IMR-90 (cell line): ENCODE measurements at regions not wholly inside any gene's neighbourhood (a gene's known extent, or its start where the extent isn't known, plus 50 kb on each side); places are given as distances from the start of the nearest gene placed in this dataset.

Source experiments
- ATAC-seq: fragments of 200-7000 bp; cut with Tn5 transposase; 2 replicates; pipeline ENCODE4 v1.9.1; 2020; ENCODE audit warnings: low read depth, mild to moderate bottlenecking, moderate library complexity
- BruUV-seq: library from RNA; stranded (reverse); fragments of 400-500 nt; replicated peaks from 2 replicates; lab custom pipeline; 2021; lab: Mats Ljungman, UMichigan
- CTCF ChIA-PET: fragments of 300-600 bp; formaldehyde crosslinking; extraction: SDS; loops from one replicate; lab custom pipeline; 2021; ENCODE audit warnings: antibody characterized with exemption; lab: Yijun Ruan, JAX
- POLR2A ChIA-PET: fragments of 300-600 bp; sonication (Branson Sonifier 250); formaldehyde crosslinking; loops from one replicate; lab custom pipeline; 2022; ENCODE audit warnings: antibody characterized with exemption; ENCODE audit not compliant: unreplicated experiment; lab: Charles Lee
- DNase-seq: peaks from one replicate; pipeline ENCODE4 v3.0.0; 2013
- H2AFZ ChIP-seq: replicated peaks from 2 replicates; pipeline ENCODE3; 2013; ENCODE audit warnings: low read length, mild to moderate bottlenecking; ENCODE audit not compliant: poor library complexity
- H2AK5ac ChIP-seq: 2 replicates; pipeline ENCODE4 v1.6.1; 2013; ENCODE audit warnings: low read depth, low read length, inconsistent platforms
- H2AK9ac ChIP-seq: replicated peaks from 2 replicates; pipeline ENCODE3; 2013; ENCODE audit warnings: mild to moderate bottlenecking, low read depth, low read length, moderate library complexity; ENCODE audit not compliant: poor library complexity
- H2BK120ac ChIP-seq: 2 replicates; pipeline ENCODE4 v1.6.1; 2013; ENCODE audit warnings: low read depth, low read length, inconsistent platforms
- H2BK15ac ChIP-seq: 3 replicates; pipeline ENCODE4 v1.6.1; 2013; ENCODE audit warnings: low read depth, low read length, inconsistent platforms
- H2BK20ac ChIP-seq: 2 replicates; pipeline ENCODE4 v1.6.1; 2013; ENCODE audit warnings: low read depth, mild to moderate bottlenecking, inconsistent platforms, low read length, moderate library complexity
- H2BK5ac ChIP-seq: 2 replicates; pipeline ENCODE4 v1.6.1; 2013; ENCODE audit warnings: mild to moderate bottlenecking, low read depth, low read length, inconsistent platforms; ENCODE audit not compliant: poor library complexity, severe bottlenecking
- H3K14ac ChIP-seq: replicated peaks from 2 replicates; pipeline ENCODE4 v1.6.1; 2013; ENCODE audit warnings: low read depth, low read length, inconsistent platforms
- H3K18ac ChIP-seq: 2 replicates; pipeline ENCODE4 v1.6.1; 2013; ENCODE audit warnings: low read depth, low read length, control low read depth
- H3K23ac ChIP-seq: 2 replicates; pipeline ENCODE4 v1.6.1; 2013; ENCODE audit warnings: low read depth, low read length, inconsistent platforms
- H3K27ac ChIP-seq: 2 replicates; pipeline ENCODE4 v1.5.1; 2013; ENCODE audit warnings: mild to moderate bottlenecking, control low read depth, low read length; ENCODE audit not compliant: insufficient read depth
- H3K27me3 ChIP-seq: 2 replicates; pipeline ENCODE4 v1.6.1; 2013; ENCODE audit warnings: low read length; ENCODE audit not compliant: control insufficient read depth, insufficient read depth
- H3K36me3 ChIP-seq: 2 replicates; pipeline ENCODE4 v1.6.1; 2013; ENCODE audit warnings: low read length, mixed read lengths; ENCODE audit not compliant: control insufficient read depth, insufficient read depth
- H3K4ac ChIP-seq: 2 replicates; pipeline ENCODE4 v1.6.1; 2013; ENCODE audit warnings: low read depth, low read length, inconsistent platforms
- H3K4me1 ChIP-seq: 2 replicates; pipeline ENCODE4 v1.6.1; 2013; ENCODE audit warnings: low read length, mixed read lengths; ENCODE audit not compliant: control insufficient read depth, insufficient read depth
- H3K4me2 ChIP-seq: 2 replicates; pipeline ENCODE4 v1.6.1; 2013; ENCODE audit warnings: low read depth, mild to moderate bottlenecking, control low read depth, low read length, moderate library complexity
- H3K4me3 ChIP-seq: 2 replicates; pipeline ENCODE4 v1.5.1; 2013; ENCODE audit warnings: low read depth, mild to moderate bottlenecking, control low read depth, low read length, moderate library complexity; ENCODE audit not compliant: insufficient read depth
- H3K56ac ChIP-seq: 2 replicates; pipeline ENCODE4 v1.6.1; 2013; ENCODE audit warnings: low read length, inconsistent platforms; ENCODE audit not compliant: insufficient read depth; ENCODE audit errors: extremely low read depth
- H3K79me1 ChIP-seq, 2 experiments: 2 replicates each; pipeline ENCODE4 v1.6.1; 2013; ENCODE audit warnings: low read length in 2 of 2, inconsistent platforms in 1 of 2, low read depth in 1 of 2
- H3K9ac ChIP-seq: 2 replicates; pipeline ENCODE4 v1.6.1; 2013; ENCODE audit warnings: low read depth, low read length, control low read depth
- H3K9me1 ChIP-seq: 2 replicates; pipeline ENCODE4 v1.6.1; 2013; ENCODE audit warnings: low read length, inconsistent platforms; ENCODE audit not compliant: insufficient read depth
- H3K9me3 ChIP-seq: 2 replicates; pipeline ENCODE4 v1.6.1; 2013; ENCODE audit warnings: low read length; ENCODE audit not compliant: control insufficient read depth, insufficient read depth
- H4K20me1 ChIP-seq: 2 replicates; pipeline ENCODE4 v1.6.1; 2013; ENCODE audit warnings: low read length, inconsistent platforms; ENCODE audit not compliant: insufficient read depth
- H4K5ac ChIP-seq: 2 replicates; pipeline ENCODE4 v1.6.1; 2013; ENCODE audit warnings: mild to moderate bottlenecking, low read depth, low read length, control low read depth
- H4K8ac ChIP-seq, 2 experiments: 2 replicates each; pipeline ENCODE4 v1.6.1; 2013; ENCODE audit warnings: low read depth in 2 of 2, low read length in 2 of 2, control low read depth in 1 of 2, inconsistent platforms in 1 of 2
- H4K91ac ChIP-seq: 2 replicates; pipeline ENCODE4 v1.6.1; 2013; ENCODE audit warnings: low read depth, low read length, inconsistent platforms; ENCODE audit not compliant: insufficient read depth
- BHLHE40 ChIP-seq: fragments of 150-350 bp; IDR thresholded peaks from 2 replicates; pipeline ENCODE4 v1.6.1; 2016; ENCODE audit warnings: mild to moderate bottlenecking, low read depth, low read length
- CHD1 ChIP-seq: IDR thresholded peaks from 2 replicates; pipeline ENCODE4 v1.6.1; 2012; ENCODE audit warnings: low read depth, low read length, improper control_type of control experiment
- CTCF ChIP-seq: conservative IDR thresholded peaks from 2 replicates; pipeline ENCODE4 v1.5.1; 2012; ENCODE audit warnings: mild to moderate bottlenecking, low read depth, low read length, improper control_type of control experiment
- MAFK ChIP-seq: IDR thresholded peaks from 2 replicates; pipeline ENCODE4 v1.6.1; 2012; ENCODE audit warnings: low read depth, low read length, improper control_type of control experiment
- MAZ ChIP-seq: IDR thresholded peaks from 2 replicates; pipeline ENCODE4 v1.6.1; 2012; ENCODE audit warnings: low read depth, mild to moderate bottlenecking, low read length, improper control_type of control experiment, moderate library complexity, borderline replicate concordance
- RCOR1 ChIP-seq: IDR thresholded peaks from 2 replicates; pipeline ENCODE4 v1.6.1; 2012; ENCODE audit warnings: mild to moderate bottlenecking, low read length, improper control_type of control experiment; ENCODE audit not compliant: insufficient replicate concordance
- RFX5 ChIP-seq: IDR thresholded peaks from 2 replicates; pipeline ENCODE4 v1.8.0; 2012; ENCODE audit warnings: low read depth, mild to moderate bottlenecking, low read length, moderate library complexity
- USF2 ChIP-seq: fragments of 150-350 bp; IDR thresholded peaks from 2 replicates; pipeline ENCODE4 v1.6.1; 2017; ENCODE audit warnings: mild to moderate bottlenecking, antibody characterized with exemption, low read length, low read depth
- whole genome bisulfite sequencing, 2 experiments: methylation state at CpG; one replicate each; pipeline versions ENCODE4 v1.1.5 to v1.1.7; 2013; ENCODE audit warnings: missing lambda C conversion rate in 2 of 2; ENCODE audit not compliant: insufficient read length in 1 of 2; ENCODE audit errors: extremely low coverage in 2 of 2; 5-methylcytosine and 5-hydroxymethylcytosine counted together
- dilution Hi-C: fragments of 300-500 bp; cut with HindIII; formaldehyde crosslinking; loops from one replicate; pipeline ENCODE4 v1.14.3; 2018; ENCODE audit warnings: low sequenced_read_pairs; ENCODE audit not compliant: unreplicated experiment
- in situ Hi-C: fragments of 300-500 bp; cut with MboI; formaldehyde crosslinking; loops from 3 replicates; pipeline ENCODE4 v1.14.3; 2019; ENCODE audit warnings: low sequenced_read_pairs, inconsistent platforms, mixed read lengths
- intact Hi-C: fragments of 100-400 bp; cut with micrococcal nuclease; formaldehyde crosslinking; loops from 2 replicates; pipeline ENCODE4 v1.10.0; 2022

- no peak overlapping the region for H2AK9ac ChIP-seq
- H3K4me2 ChIP-seq: no peak overlapping the region
- dilution Hi-C loops: no loop called here
- intact Hi-C loops: no loop called here
- no peaks in the 10 kb centered on the region for H3K79me1 ChIP-seq
- no peak overlapping the region for H4K8ac ChIP-seq
- H3K9me3 ChIP-seq: no peaks in the 10 kb centered on the region
- no peak overlapping the region for H2BK20ac ChIP-seq
- no peaks in the 10 kb centered on the region for H4K20me1 ChIP-seq
- no peak overlapping the region for H3K4ac ChIP-seq
- H2BK120ac ChIP-seq: no peak overlapping the region
- no TSS peak for BruUV-seq
- H3K4me1 ChIP-seq: no peaks in the 10 kb centered on the region
- no peaks in the 10 kb centered on the region for H3K27me3 ChIP-seq
- H2BK5ac ChIP-seq: no peak overlapping the region
- no peak overlapping the region for H4K91ac ChIP-seq
- no peak overlapping the region for H3K56ac ChIP-seq
- no peak overlapping the region for H4K5ac ChIP-seq
- no peak for DNase-seq
- TF ChIP-seq MAZ (no peak), BHLHE40 (no peak), RCOR1 (no peak), RFX5 (no peak), CTCF (no peak), USF2 (no peak), MAFK (no peak), CHD1 (no peak)
- no peak overlapping the region for H3K4me3 ChIP-seq
- in situ Hi-C loops: no loop called here
- WGBS, 2 experiments: no CpG with 5 or more reads among the region's 1 CpG
- ATAC-seq: no peak
- no peak overlapping the region for H3K18ac ChIP-seq
- H3K9ac ChIP-seq: no peak overlapping the region
- no peak overlapping the region for H3K27ac ChIP-seq
- no peak overlapping the region for H2AK5ac ChIP-seq
- H3K14ac ChIP-seq: no peak overlapping the region
- H3K9me1 ChIP-seq: no peaks in the 10 kb centered on the region
- ChIA-PET POLR2A (no interaction called here), CTCF (no interaction called here)
- H2AFZ ChIP-seq: no peak overlapping the region
- H2BK15ac ChIP-seq: no peak overlapping the region
- H3K36me3 ChIP-seq: no peaks in the 10 kb centered on the region
- no peak overlapping the region for H3K23ac ChIP-seq
Observed at GRCh38 chr3:117306299-117306698, 596.7 kb downstream of the TUSC7 start.
